OCI-LY1 (cell line): ENCODE measurements at regions not wholly inside any gene's neighbourhood (a gene's known extent, or its start where the extent isn't known, plus 50 kb on each side); places are given as distances from the start of the nearest gene placed in this dataset.

Source experiments
- H2AFZ ChIP-seq: fragments of 200-600 bp; sonication (generic), shearing (Covaris generic); 2 replicates; pipeline ENCODE4 v1.6.0; 2014; ENCODE audit warnings: antibody characterized with exemption, mild to moderate bottlenecking, low read length
- H3F3A ChIP-seq: fragments of 200-600 bp; sonication (generic), shearing (Covaris generic); 2 replicates; pipeline ENCODE4 v1.6.0; 2014; ENCODE audit warnings: mild to moderate bottlenecking, antibody characterized with exemption, low read length, moderate library complexity; ENCODE audit not compliant: insufficient read depth
- H3K27ac ChIP-seq: fragments of 200-600 bp; sonication (generic); 2 replicates; pipeline ENCODE4 v1.5.1; 2014; ENCODE audit warnings: low read length, mixed run types, mild to moderate bottlenecking, low read depth; ENCODE audit not compliant: poor library complexity, severe bottlenecking
- H3K27me3 ChIP-seq: fragments of 200-600 bp; sonication (generic); 2 replicates; pipeline ENCODE4 v1.6.0; 2014; ENCODE audit warnings: antibody characterized with exemption, mild to moderate bottlenecking, low read length, moderate library complexity; ENCODE audit not compliant: insufficient read depth
- H3K36me3 ChIP-seq: fragments of 200-600 bp; sonication (generic); 2 replicates; pipeline ENCODE4 v1.6.1; 2014; ENCODE audit warnings: mild to moderate bottlenecking, antibody characterized with exemption, low read length, moderate library complexity, mixed read lengths; ENCODE audit not compliant: insufficient read depth
- H3K4me1 ChIP-seq: fragments of 200-600 bp; sonication (generic); 2 replicates; pipeline ENCODE4 v1.5.1; 2014; ENCODE audit warnings: mild to moderate bottlenecking, low read length, moderate library complexity; ENCODE audit not compliant: insufficient read depth, severe bottlenecking
- H3K4me2 ChIP-seq: fragments of 200-600 bp; sonication (generic), shearing (Covaris generic); 2 replicates; pipeline ENCODE4 v1.6.1; 2014; ENCODE audit warnings: low read length
- H3K4me3 ChIP-seq: fragments of 200-600 bp; sonication (generic); 2 replicates; pipeline ENCODE4 v1.5.1; 2014; ENCODE audit warnings: low read length, low read depth, mild to moderate bottlenecking, mixed read lengths; ENCODE audit not compliant: poor library complexity, severe bottlenecking
- H3K79me2 ChIP-seq: fragments of 200-600 bp; shearing (Covaris generic); 2 replicates; pipeline ENCODE4 v1.6.1; 2016; ENCODE audit warnings: mixed run types, low read length, mixed read lengths; ENCODE audit not compliant: insufficient read depth
- H3K9ac ChIP-seq: fragments of 200-600 bp; sonication (generic), shearing (Covaris generic); 2 replicates; pipeline ENCODE4 v1.6.1; 2014; ENCODE audit warnings: mild to moderate bottlenecking, low read length, mixed read lengths
- H3K9me2 ChIP-seq: fragments of 200-600 bp; sonication (generic), shearing (Covaris generic); 2 replicates; pipeline ENCODE4 v1.6.1; 2014; ENCODE audit warnings: low read depth, mild to moderate bottlenecking, low read length, mixed read lengths
- H3K9me3 ChIP-seq: fragments of 200-600 bp; shearing (Covaris generic); 2 replicates; pipeline ENCODE4 v1.6.1; 2014; ENCODE audit warnings: low read length, mixed read lengths
- H4K20me1 ChIP-seq: fragments of 200-600 bp; sonication (generic), shearing (Covaris generic); 2 replicates; pipeline ENCODE4 v1.6.0; 2016; ENCODE audit warnings: mild to moderate bottlenecking, low read length; ENCODE audit not compliant: insufficient read depth
- CTCF ChIP-seq: fragments of 200-600 bp; sonication (generic), shearing (Covaris generic); IDR thresholded peaks from 2 replicates; pipeline ENCODE4 v1.5.1; 2017; ENCODE audit warnings: mild to moderate bottlenecking, antibody characterized with exemption, low read length, moderate library complexity, mixed read lengths
- EZH2 ChIP-seq: fragments of 200-600 bp; sonication (generic), shearing (Covaris generic); IDR thresholded peaks from 2 replicates; pipeline ENCODE4 v1.8.0; 2017; ENCODE audit warnings: borderline replicate concordance, mixed run types, mild to moderate bottlenecking, antibody characterized with exemption, low read length, moderate library complexity, mixed read lengths

- no peaks in the 10 kb centered on the region for H3K27me3 ChIP-seq
- TF ChIP-seq CTCF = no peak
- TF ChIP-seq EZH2 = no peak
These were observed 88.2 kb upstream of the MVB12B start for GRCh38 chr9:126238415-126238814.

GRCh38 chr9:126239515-126239914 lies 87.1 kb upstream of the MVB12B start:
- Histone ChIP-seq H3K9ac (no peak overlapping the region), H3K79me2 (no peaks in the 10 kb centered on the region), H2AFZ (no peak overlapping the region), H3K4me3 (no peak overlapping the region), H3K9me2 (no peaks in the 10 kb centered on the region), H4K20me1 (no peaks in the 10 kb centered on the region), H3K9me3 (no peaks in the 10 kb centered on the region), H3K27ac (no peak overlapping the region), H3K36me3 (no peaks in the 10 kb centered on the region), H3K27me3 (no peaks in the 10 kb centered on the region), H3K4me2 (no peak overlapping the region), H3K4me1 (no peaks in the 10 kb centered on the region), H3F3A (no peaks in the 10 kb centered on the region)
- TF ChIP-seq EZH2 (no peak), CTCF (no peak)

More at GRCh38 chr9:126238415-126238814, 88.2 kb upstream of the MVB12B start:
- Histone ChIP-seq H3K79me2 (no peaks in the 10 kb centered on the region), H3K9me2 (no peaks in the 10 kb centered on the region), H3K27ac (no peak overlapping the region), H3K4me2 (no peak overlapping the region), H3K4me1 (no peaks in the 10 kb centered on the region), H2AFZ (no peak overlapping the region), H3K9me3 (no peaks in the 10 kb centered on the region), H3K36me3 (no peaks in the 10 kb centered on the region), H3K9ac (no peak overlapping the region), H3F3A (no peaks in the 10 kb centered on the region), H4K20me1 (no peaks in the 10 kb centered on the region), H3K4me3 (no peak overlapping the region)

- Histone ChIP-seq H3F3A (no peaks in the 10 kb centered on the region), H3K4me1 (no peaks in the 10 kb centered on the region), H3K27me3 (no peaks in the 10 kb centered on the region), H3K9me2 (no peaks in the 10 kb centered on the region), H4K20me1 (no peaks in the 10 kb centered on the region), H3K4me3 (no peak overlapping the region), H3K9ac (no peak overlapping the region), H3K27ac (no peak overlapping the region), H3K4me2 (no peak overlapping the region), H3K9me3 (no peaks in the 10 kb centered on the region), H3K36me3 (no peaks in the 10 kb centered on the region), H2AFZ (no peak overlapping the region), H3K79me2 (no peaks in the 10 kb centered on the region)
- TF ChIP-seq CTCF = no peak
These were observed 85.8 kb upstream of the MVB12B start for GRCh38 chr9:126240835-126241234.
